ENCODE measurements at regions not wholly inside any gene's neighbourhood (a gene's known extent, or its start where the extent isn't known, plus 50 kb on each side); places are given as distances from the start of the nearest gene placed in this dataset.

DNA sequence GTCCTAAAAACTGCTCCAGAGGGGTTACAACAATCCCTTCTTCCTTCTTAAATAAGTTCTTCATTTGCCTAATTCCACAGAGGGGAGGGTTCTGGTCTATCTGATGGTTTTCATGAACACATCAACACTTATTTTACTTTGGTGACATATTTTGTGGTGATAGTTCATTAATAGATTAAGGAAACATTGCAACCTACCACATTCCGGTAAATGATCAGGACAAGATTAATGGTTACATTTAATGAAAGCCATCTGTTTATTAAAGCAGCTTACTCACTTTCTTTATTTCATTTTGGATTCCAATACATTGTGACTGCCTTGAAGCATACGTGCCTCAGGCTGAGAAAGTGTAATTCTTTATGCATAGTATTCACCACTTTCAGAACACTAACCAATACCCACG lies 101.0 kb downstream of the SKIDA1 start:
- Histone ChIP-seq H3K27me3 (ENCODE audit: insufficient read depth, low read length) (no peaks in the 10 kb centered on the region), H3K27ac (ENCODE audit: low read depth, low read length) (no peak overlapping the region), H3K4me3 (ENCODE audit: insufficient read depth, low read length) (no peak overlapping the region), H4K20me1 (ENCODE audit: insufficient read depth, low read length) (no peaks in the 10 kb centered on the region), H3K4me1 (ENCODE audit: insufficient read depth, low read length) (no peaks in the 10 kb centered on the region), H2AFZ (ENCODE audit: low read length) (no peak overlapping the region), H3K9me3 (ENCODE audit: low read depth, low read length) (no peaks in the 10 kb centered on the region), H3K79me2 (ENCODE audit: insufficient read depth, low read length) (no peaks in the 10 kb centered on the region), H3K36me3 (ENCODE audit: insufficient read depth, low read length) (no peaks in the 10 kb centered on the region), H3K4me2 (ENCODE audit: insufficient read depth, low read length) (no peak overlapping the region)
- no peak for DNase-seq (ENCODE audit: insufficient read length, low spot score, missing footprints)
- TF ChIP-seq, protein P1, sequence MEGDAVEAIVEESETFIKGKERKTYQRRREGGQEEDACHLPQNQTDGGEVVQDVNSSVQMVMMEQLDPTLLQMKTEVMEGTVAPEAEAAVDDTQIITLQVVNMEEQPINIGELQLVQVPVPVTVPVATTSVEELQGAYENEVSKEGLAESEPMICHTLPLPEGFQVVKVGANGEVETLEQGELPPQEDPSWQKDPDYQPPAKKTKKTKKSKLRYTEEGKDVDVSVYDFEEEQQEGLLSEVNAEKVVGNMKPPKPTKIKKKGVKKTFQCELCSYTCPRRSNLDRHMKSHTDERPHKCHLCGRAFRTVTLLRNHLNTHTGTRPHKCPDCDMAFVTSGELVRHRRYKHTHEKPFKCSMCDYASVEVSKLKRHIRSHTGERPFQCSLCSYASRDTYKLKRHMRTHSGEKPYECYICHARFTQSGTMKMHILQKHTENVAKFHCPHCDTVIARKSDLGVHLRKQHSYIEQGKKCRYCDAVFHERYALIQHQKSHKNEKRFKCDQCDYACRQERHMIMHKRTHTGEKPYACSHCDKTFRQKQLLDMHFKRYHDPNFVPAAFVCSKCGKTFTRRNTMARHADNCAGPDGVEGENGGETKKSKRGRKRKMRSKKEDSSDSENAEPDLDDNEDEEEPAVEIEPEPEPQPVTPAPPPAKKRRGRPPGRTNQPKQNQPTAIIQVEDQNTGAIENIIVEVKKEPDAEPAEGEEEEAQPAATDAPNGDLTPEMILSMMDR (IDR thresholded peaks at IDR 0.05; ENCODE audit: extremely low read depth, low read depth, low read length): no peak

DNA sequence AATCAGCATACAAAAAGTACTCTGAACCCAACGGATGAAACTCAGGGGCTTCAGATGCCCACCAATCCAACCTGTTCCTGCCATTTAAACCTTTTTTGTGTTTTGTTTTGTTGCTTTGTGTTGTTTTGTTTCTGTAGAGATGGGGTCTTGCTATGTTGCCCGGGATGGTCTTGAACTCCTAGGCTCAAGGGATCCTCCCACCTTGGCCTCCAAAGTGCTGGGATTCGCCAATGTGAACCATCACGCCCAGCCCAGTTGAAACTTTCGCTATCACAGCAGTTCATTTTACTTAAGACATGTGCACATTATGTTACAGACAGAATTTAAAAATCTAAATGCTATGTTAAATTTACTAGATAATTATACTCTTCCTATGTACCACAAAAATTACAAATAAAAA lies 101.6 kb downstream of the SKIDA1 start:
- no peaks in the 10 kb centered on the region for H3K9me3 ChIP-seq (ENCODE audit: low read depth, low read length)
- TF ChIP-seq, protein P1 (IDR thresholded peaks at IDR 0.05; ENCODE audit: extremely low read depth, low read depth, low read length): no peak
- H3K4me2 ChIP-seq (ENCODE audit: insufficient read depth, low read length): no peak overlapping the region
- H4K20me1 ChIP-seq (ENCODE audit: insufficient read depth, low read length): no peaks in the 10 kb centered on the region
- no peak for DNase-seq (ENCODE audit: insufficient read length, low spot score, missing footprints)
- no peaks in the 10 kb centered on the region for H3K79me2 ChIP-seq (ENCODE audit: insufficient read depth, low read length)
- no peak overlapping the region for H2AFZ ChIP-seq (ENCODE audit: low read length)
- H3K36me3 ChIP-seq (ENCODE audit: insufficient read depth, low read length): no peaks in the 10 kb centered on the region
- no peaks in the 10 kb centered on the region for H3K27me3 ChIP-seq (ENCODE audit: insufficient read depth, low read length)
- no peak overlapping the region for H3K27ac ChIP-seq (ENCODE audit: low read depth, low read length)
- no peak overlapping the region for H3K4me3 ChIP-seq (ENCODE audit: insufficient read depth, low read length)
- H3K4me1 ChIP-seq (ENCODE audit: insufficient read depth, low read length): no peaks in the 10 kb centered on the region

DNA sequence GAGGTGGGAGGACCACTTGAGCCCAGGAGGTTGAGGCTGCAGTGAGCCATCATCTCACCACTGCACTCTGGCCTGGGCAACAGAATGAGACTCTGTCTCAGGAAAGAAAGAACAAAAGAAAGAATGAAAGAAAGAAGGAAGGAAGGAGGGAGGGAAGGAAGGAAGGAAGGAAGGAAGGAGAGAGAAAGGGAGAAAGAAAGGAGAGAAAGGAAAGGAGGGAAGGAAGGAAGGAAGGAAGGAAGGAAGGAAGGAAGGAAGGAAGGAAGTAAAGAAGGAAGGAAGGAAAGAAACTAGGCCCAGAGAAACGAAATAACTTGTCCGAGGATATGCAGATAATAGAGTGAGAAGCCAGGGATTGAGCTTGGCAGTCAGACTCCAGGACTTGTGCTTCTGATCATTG lies 102.1 kb downstream of the SKIDA1 start:
- DNase-seq (ENCODE audit: insufficient read length, low spot score, missing footprints): no peak
- Histone ChIP-seq H3K9me3 (ENCODE audit: low read depth, low read length) (no peaks in the 10 kb centered on the region), H3K4me2 (ENCODE audit: insufficient read depth, low read length) (no peak overlapping the region), H3K27ac (ENCODE audit: low read depth, low read length) (no peak overlapping the region), H3K79me2 (ENCODE audit: insufficient read depth, low read length) (no peaks in the 10 kb centered on the region), H2AFZ (ENCODE audit: low read length) (no peak overlapping the region), H3K27me3 (ENCODE audit: insufficient read depth, low read length) (no peaks in the 10 kb centered on the region), H3K4me3 (ENCODE audit: insufficient read depth, low read length) (no peak overlapping the region), H4K20me1 (ENCODE audit: insufficient read depth, low read length) (no peaks in the 10 kb centered on the region), H3K36me3 (ENCODE audit: insufficient read depth, low read length) (no peaks in the 10 kb centered on the region), H3K4me1 (ENCODE audit: insufficient read depth, low read length) (no peaks in the 10 kb centered on the region)
- TF ChIP-seq, protein P1 (IDR thresholded peaks at IDR 0.05; ENCODE audit: extremely low read depth, low read depth, low read length): no peak

DNA sequence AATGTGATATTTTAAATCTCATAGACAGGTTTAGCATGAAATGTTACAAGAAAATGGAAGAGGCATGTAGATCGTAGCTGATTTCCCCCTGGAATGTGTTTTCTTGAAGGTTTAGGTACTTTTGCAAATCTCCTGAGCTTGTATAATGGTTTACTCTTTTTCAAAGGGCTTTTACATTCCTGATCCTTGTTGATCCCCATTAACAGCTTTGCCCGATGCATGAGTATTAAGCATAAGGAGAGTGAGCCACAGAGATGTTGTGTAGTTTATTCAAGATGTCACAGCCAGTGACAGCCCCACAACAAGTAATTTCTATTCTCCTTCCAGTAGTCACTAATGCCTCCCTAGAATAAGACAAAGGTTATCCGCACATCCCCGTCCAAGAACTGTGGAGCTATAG lies 103.7 kb downstream of the SKIDA1 start:
- H3K79me2 ChIP-seq (ENCODE audit: insufficient read depth, low read length): no peaks in the 10 kb centered on the region
- TF ChIP-seq, protein P1 (IDR thresholded peaks at IDR 0.05; ENCODE audit: extremely low read depth, low read depth, low read length): no peak
- H3K4me1 ChIP-seq (ENCODE audit: insufficient read depth, low read length): no peaks in the 10 kb centered on the region
- H3K4me3 ChIP-seq (ENCODE audit: insufficient read depth, low read length): no peak overlapping the region
- no peak overlapping the region for H2AFZ ChIP-seq (ENCODE audit: low read length)
- H3K27me3 ChIP-seq (ENCODE audit: insufficient read depth, low read length): no peaks in the 10 kb centered on the region
- no peaks in the 10 kb centered on the region for H3K9me3 ChIP-seq (ENCODE audit: low read depth, low read length)
- no peak for DNase-seq (ENCODE audit: insufficient read length, low spot score, missing footprints)
- no peak overlapping the region for H3K4me2 ChIP-seq (ENCODE audit: insufficient read depth, low read length)
- H4K20me1 ChIP-seq (ENCODE audit: insufficient read depth, low read length): no peaks in the 10 kb centered on the region
- H3K27ac ChIP-seq (ENCODE audit: low read depth, low read length): no peak overlapping the region
- H3K36me3 ChIP-seq (ENCODE audit: insufficient read depth, low read length): no peaks in the 10 kb centered on the region
